Erythroblast (primary cell): ENCODE measurements at regions not wholly inside any gene's neighbourhood (a gene's known extent, or its start where the extent isn't known, plus 50 kb on each side); places are given as distances from the start of the nearest gene placed in this dataset.
"Not testable (repeated sequence)": the region's sequence is repeated elsewhere in the genome, so short reads cannot be mapped to it uniquely, and the experiment has no call there.

Experiments
- GATA1 ChIP-seq: IDR thresholded peaks from 2 replicates; pipeline ENCODE4 v1.6.1; 2011; ENCODE audit warnings: low read depth, mild to moderate bottlenecking, control low read depth, low read length, moderate library complexity
- POLR2A ChIP-seq: IDR thresholded peaks from 2 replicates; pipeline ENCODE4 v1.6.1; 2011; ENCODE audit warnings: mild to moderate bottlenecking, low read length

- TF ChIP-seq POLR2A, GATA1: not testable (repeated sequence)
Observed at GRCh38 chr9:62803099-62803498, 1613.3 kb downstream of the SPATA31A7 start.
